KMS-11 (cell line): ENCODE measurements at regions not wholly inside any gene's neighbourhood (a gene's known extent, or its start where the extent isn't known, plus 50 kb on each side); places are given as distances from the start of the nearest gene placed in this dataset.

Experiments used
- H2AFZ ChIP-seq: fragments of 200-600 bp; sonication (generic); 2 replicates; pipeline ENCODE4 v1.6.1; 2016; ENCODE audit warnings: antibody characterized with exemption, mixed run types, low read depth
- H3K27ac ChIP-seq: fragments of 200-600 bp; sonication (generic); 2 replicates; pipeline ENCODE4 v1.6.1; 2016; ENCODE audit warnings: mild to moderate bottlenecking, mixed run types
- H3K27me3 ChIP-seq: fragments of 200-600 bp; sonication (generic); 2 replicates; pipeline ENCODE4 v1.6.1; 2017; ENCODE audit warnings: mild to moderate bottlenecking, low read depth, mixed run types, moderate library complexity; ENCODE audit not compliant: insufficient read depth
- H3K36me3 ChIP-seq: fragments of 200-600 bp; sonication (generic); 2 replicates; pipeline ENCODE4 v1.6.1; 2017; ENCODE audit warnings: mild to moderate bottlenecking, mixed run types; ENCODE audit not compliant: insufficient read depth
- H3K4me1 ChIP-seq: fragments of 200-600 bp; sonication (generic); 2 replicates; pipeline ENCODE4 v1.6.1; 2016; ENCODE audit warnings: mild to moderate bottlenecking, low read depth, mixed run types; ENCODE audit not compliant: poor library complexity, severe bottlenecking
- H3K4me2 ChIP-seq: fragments of 200-600 bp; sonication (generic); 2 replicates; pipeline ENCODE4 v1.7.0; 2016; ENCODE audit warnings: mild to moderate bottlenecking, mixed run types
- H3K4me3 ChIP-seq: fragments of 200-600 bp; sonication (generic); IDR thresholded peaks from 2 replicates; pipeline ENCODE4 v1.6.1; 2017; ENCODE audit warnings: low read depth, low read length, mixed read lengths; ENCODE audit not compliant: insufficient read depth
- H3K79me2 ChIP-seq: fragments of 200-600 bp; sonication (generic); 2 replicates; pipeline ENCODE4 v1.6.1; 2016; ENCODE audit warnings: low read depth, mixed run types; ENCODE audit not compliant: insufficient read depth
- H3K9ac ChIP-seq: fragments of 200-600 bp; sonication (generic); 2 replicates; pipeline ENCODE4 v1.6.1; 2016; ENCODE audit warnings: mild to moderate bottlenecking, mixed run types
- H4K20me1 ChIP-seq: fragments of 200-600 bp; sonication (generic); 2 replicates; pipeline ENCODE4 v1.6.1; 2016; ENCODE audit warnings: mild to moderate bottlenecking, mixed run types; ENCODE audit not compliant: insufficient read depth
- CTCF ChIP-seq: fragments of 200-600 bp; sonication (generic); conservative IDR thresholded peaks from 2 replicates; pipeline ENCODE4 v1.6.1; 2017; ENCODE audit warnings: low read depth, mild to moderate bottlenecking, antibody characterized with exemption, low read length, moderate library complexity, mixed read lengths

- no peak for TF ChIP-seq CTCF
- no peaks in the 10 kb centered on the region for H3K36me3 ChIP-seq
- no peak overlapping the region for H2AFZ ChIP-seq
- H3K4me3 ChIP-seq, result no peak overlapping the region
- no peaks in the 10 kb centered on the region for H3K27me3 ChIP-seq
- no peak overlapping the region for H3K27ac ChIP-seq
- H3K9ac ChIP-seq, result no peak overlapping the region
- H3K4me1 ChIP-seq, result no peaks in the 10 kb centered on the region
- H3K4me2 ChIP-seq, result no peak overlapping the region
- no peaks in the 10 kb centered on the region for H4K20me1 ChIP-seq
- no peaks in the 10 kb centered on the region for H3K79me2 ChIP-seq
Observed at GRCh38 chr5:68378204-68378820, 162.8 kb downstream of the PIK3R1 start.

- Histone ChIP-seq H2AFZ (no peak overlapping the region), H3K79me2 (no peaks in the 10 kb centered on the region), H3K4me3 (no peak overlapping the region), H4K20me1 (no peaks in the 10 kb centered on the region), H3K27me3 (no peaks in the 10 kb centered on the region), H3K27ac (no peak overlapping the region), H3K4me2 (no peak overlapping the region), H3K36me3 (no peaks in the 10 kb centered on the region), H3K4me1 (no peaks in the 10 kb centered on the region), H3K9ac (no peak overlapping the region)
- no peak for TF ChIP-seq CTCF
Observed at GRCh38 chr5:68379275-68380036, 163.9 kb downstream of the PIK3R1 start.

GRCh38 chr5:68380078-68380477 lies 164.5 kb downstream of the PIK3R1 start:
- no peaks in the 10 kb centered on the region for H3K79me2 ChIP-seq
- no peak overlapping the region for H3K4me3 ChIP-seq
- no peak overlapping the region for H2AFZ ChIP-seq
- no peak for TF ChIP-seq CTCF
- H4K20me1 ChIP-seq, result no peaks in the 10 kb centered on the region
- H3K27me3 ChIP-seq, result no peaks in the 10 kb centered on the region
- H3K27ac ChIP-seq, result no peak overlapping the region
- no peak overlapping the region for H3K4me2 ChIP-seq
- H3K4me1 ChIP-seq, result no peaks in the 10 kb centered on the region
- no peak overlapping the region for H3K9ac ChIP-seq
- no peaks in the 10 kb centered on the region for H3K36me3 ChIP-seq

- Histone ChIP-seq H3K4me1 (no peaks in the 10 kb centered on the region), H4K20me1 (no peaks in the 10 kb centered on the region), H3K27me3 (no peaks in the 10 kb centered on the region), H3K4me3 (no peak overlapping the region), H3K27ac (no peak overlapping the region), H3K36me3 (no peaks in the 10 kb centered on the region), H3K4me2 (no peak overlapping the region), H3K79me2 (no peaks in the 10 kb centered on the region), H2AFZ (no peak overlapping the region), H3K9ac (no peak overlapping the region)
- no peak for TF ChIP-seq CTCF
Observed at GRCh38 chr5:68381060-68381459, 165.5 kb downstream of the PIK3R1 start.
